HL-60 (cell line): ENCODE measurements at regions not wholly inside any gene's neighbourhood (a gene's known extent, or its start where the extent isn't known, plus 50 kb on each side); places are given as distances from the start of the nearest gene placed in this dataset.

Experiments
- CTCF ChIP-seq: IDR thresholded peaks from one replicate; pipeline ENCODE4 v1.5.1; 2011; ENCODE audit warnings: low read length, control low read depth, inconsistent platforms; ENCODE audit not compliant: insufficient read depth
- POLR2AphosphoS5 ChIP-seq: IDR thresholded peaks from 2 replicates; pipeline ENCODE4 v1.6.1; 2012; ENCODE audit warnings: low read depth
- TF ChIP-seq, protein P1 (sequence below): IDR thresholded peaks from 2 replicates; pipeline ENCODE4 v1.6.1; 2012; ENCODE audit warnings: low read depth; ENCODE audit not compliant: insufficient replicate concordance

GRCh38 chr11:24043842-24044241, 453.0 kb upstream of the LUZP2 start:
- no peak for TF ChIP-seq POLR2AphosphoS5
- no peak for TF ChIP-seq CTCF
- TF ChIP-seq, protein P1, sequence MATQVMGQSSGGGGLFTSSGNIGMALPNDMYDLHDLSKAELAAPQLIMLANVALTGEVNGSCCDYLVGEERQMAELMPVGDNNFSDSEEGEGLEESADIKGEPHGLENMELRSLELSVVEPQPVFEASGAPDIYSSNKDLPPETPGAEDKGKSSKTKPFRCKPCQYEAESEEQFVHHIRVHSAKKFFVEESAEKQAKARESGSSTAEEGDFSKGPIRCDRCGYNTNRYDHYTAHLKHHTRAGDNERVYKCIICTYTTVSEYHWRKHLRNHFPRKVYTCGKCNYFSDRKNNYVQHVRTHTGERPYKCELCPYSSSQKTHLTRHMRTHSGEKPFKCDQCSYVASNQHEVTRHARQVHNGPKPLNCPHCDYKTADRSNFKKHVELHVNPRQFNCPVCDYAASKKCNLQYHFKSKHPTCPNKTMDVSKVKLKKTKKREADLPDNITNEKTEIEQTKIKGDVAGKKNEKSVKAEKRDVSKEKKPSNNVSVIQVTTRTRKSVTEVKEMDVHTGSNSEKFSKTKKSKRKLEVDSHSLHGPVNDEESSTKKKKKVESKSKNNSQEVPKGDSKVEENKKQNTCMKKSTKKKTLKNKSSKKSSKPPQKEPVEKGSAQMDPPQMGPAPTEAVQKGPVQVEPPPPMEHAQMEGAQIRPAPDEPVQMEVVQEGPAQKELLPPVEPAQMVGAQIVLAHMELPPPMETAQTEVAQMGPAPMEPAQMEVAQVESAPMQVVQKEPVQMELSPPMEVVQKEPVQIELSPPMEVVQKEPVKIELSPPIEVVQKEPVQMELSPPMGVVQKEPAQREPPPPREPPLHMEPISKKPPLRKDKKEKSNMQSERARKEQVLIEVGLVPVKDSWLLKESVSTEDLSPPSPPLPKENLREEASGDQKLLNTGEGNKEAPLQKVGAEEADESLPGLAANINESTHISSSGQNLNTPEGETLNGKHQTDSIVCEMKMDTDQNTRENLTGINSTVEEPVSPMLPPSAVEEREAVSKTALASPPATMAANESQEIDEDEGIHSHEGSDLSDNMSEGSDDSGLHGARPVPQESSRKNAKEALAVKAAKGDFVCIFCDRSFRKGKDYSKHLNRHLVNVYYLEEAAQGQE = no peak
